HCT116 (cell line): ENCODE measurements at regions not wholly inside any gene's neighbourhood (a gene's known extent, or its start where the extent isn't known, plus 50 kb on each side); places are given as distances from the start of the nearest gene placed in this dataset.

Source experiments
- ATAC-seq: fragments of 200-7000 bp; cut with Tn5 transposase; 2 replicates; pipeline ENCODE4 v1.9.1; 2020; ENCODE audit warnings: mild to moderate bottlenecking, moderate library complexity
- BruUV-seq: library from RNA; stranded (reverse); fragments of 400-500 nt; replicated peaks from 2 replicates; lab custom pipeline; 2021; lab: Mats Ljungman, UMichigan
- CTCF ChIA-PET: fragments of 300-600 bp; sonication (Branson Sonifier 250); formaldehyde crosslinking; loops from one replicate; lab custom pipeline; 2021; ENCODE audit warnings: antibody characterized with exemption; lab: Charles Lee
- POLR2A ChIA-PET: fragments of 300-600, 350-600 bp; sonication (Branson Sonifier 250); formaldehyde crosslinking; loops from one replicate; lab custom pipeline; 2021; ENCODE audit warnings: antibody characterized with exemption; lab: Charles Lee
- RAD21 ChIA-PET, 2 experiments: fragments of 300-600 bp; sonication (Branson Sonifier 250); formaldehyde crosslinking; loops; one replicate each; lab custom pipeline; 2023; ENCODE audit warnings: low total read pairs in 2 of 2; ENCODE audit not compliant: uncharacterized antibody in 2 of 2, unreplicated experiment in 2 of 2, low non-redundant PET in 1 of 2; lab: Charles Lee
- DNase-seq: peaks from one replicate; pipeline ENCODE4 v3.0.0-alpha.2; 2010; ENCODE audit warnings: low read depth, low spot score
- H2AFZ ChIP-seq: fragments of 200-600 bp; shearing (Covaris generic), sonication (generic); 2 replicates; pipeline ENCODE4 v1.6.1; 2017; ENCODE audit warnings: low read depth, mixed run types, mixed read lengths, antibody characterized with exemption, low read length; ENCODE audit not compliant: poor library complexity, severe bottlenecking
- H3K27ac ChIP-seq: 2 replicates; pipeline ENCODE4 v1.5.1; 2012; ENCODE audit warnings: low read depth, low read length
- H3K27me3 ChIP-seq: fragments of 200-600 bp; sonication (generic); 2 replicates; pipeline ENCODE4 v1.6.1; 2016; ENCODE audit warnings: mixed run types, low read length, mixed read lengths; ENCODE audit not compliant: insufficient read depth
- H3K36me3 ChIP-seq, 2 experiments: fragments of 200-500 bp in 1 of 2; fragments of 200-600 bp in 1 of 2; sonication (Bioruptor generic) in 1 of 2; sonication (generic) in 1 of 2; 2 replicates each; pipeline versions ENCODE4 v1.5.1 to v1.6.1; 2014 to 2016; ENCODE audit warnings: low read length in 2 of 2, inconsistent platforms in 1 of 2, mixed read lengths in 1 of 2, mixed run types in 1 of 2; ENCODE audit not compliant: insufficient read depth in 2 of 2, control insufficient read depth in 1 of 2
- H3K4me1 ChIP-seq, 2 experiments: fragments of 200-600 bp in 1 of 2; sonication (generic) in 1 of 2; 2 replicates each; pipeline versions ENCODE4 v1.5.1 to v1.6.1; 2012 to 2017; ENCODE audit warnings: low read length in 2 of 2, inconsistent platforms in 1 of 2, mild to moderate bottlenecking in 1 of 2, mixed read lengths in 1 of 2, mixed run types in 1 of 2, moderate library complexity in 1 of 2; ENCODE audit not compliant: insufficient read depth in 2 of 2, control insufficient read depth in 1 of 2
- H3K4me2 ChIP-seq: fragments of 200-600 bp; sonication (generic); 2 replicates; pipeline ENCODE4 v1.6.1; 2017; ENCODE audit warnings: mixed run types, low read length, mixed read lengths
- H3K4me3 ChIP-seq, 2 experiments: fragments of 200-600 bp in 1 of 2; sonication (generic) in 1 of 2; replicated peaks in 1 of 2; 2 replicates each; pipeline ENCODE4 v1.5.1; 2011 to 2016; ENCODE audit warnings: low read length in 2 of 2, control low read depth in 1 of 2, low read depth in 1 of 2, mild to moderate bottlenecking in 1 of 2, mixed read lengths in 1 of 2, mixed run types in 1 of 2
- H3K79me2 ChIP-seq: fragments of 200-600 bp; sonication (generic); 2 replicates; pipeline ENCODE4 v1.6.1; 2017; ENCODE audit warnings: mild to moderate bottlenecking, mixed run types, low read length, moderate library complexity, mixed read lengths; ENCODE audit not compliant: insufficient read depth
- H3K9ac ChIP-seq: fragments of 200-600 bp; sonication (generic); 2 replicates; pipeline ENCODE4 v1.6.1; 2016; ENCODE audit warnings: low read length, mixed read lengths
- H3K9me2 ChIP-seq: fragments of 200-600 bp; sonication (generic), shearing (Covaris generic); 2 replicates; pipeline ENCODE4 v1.6.1; 2017; ENCODE audit warnings: mixed run types, mild to moderate bottlenecking, moderate library complexity; ENCODE audit not compliant: insufficient read depth
- H3K9me3 ChIP-seq, 2 experiments: fragments of 200-500 bp in 1 of 2; fragments of 200-600 bp in 1 of 2; sonication (Bioruptor generic) in 1 of 2; sonication (generic) in 1 of 2; 2 replicates each; pipeline ENCODE4 v1.6.1; 2014 to 2017; ENCODE audit warnings: low read length in 2 of 2, mixed read lengths in 2 of 2, inconsistent platforms in 1 of 2, low read depth in 1 of 2, mild to moderate bottlenecking in 1 of 2, mixed run types in 1 of 2, moderate library complexity in 1 of 2; ENCODE audit not compliant: control insufficient read depth in 1 of 2, insufficient read depth in 1 of 2
- H4K20me1 ChIP-seq: fragments of 200-600 bp; sonication (generic), shearing (Covaris generic); 2 replicates; pipeline ENCODE4 v1.6.1; 2017; ENCODE audit warnings: mixed run types, mild to moderate bottlenecking, moderate library complexity; ENCODE audit not compliant: insufficient read depth
- CBX3 ChIP-seq: IDR thresholded peaks from 2 replicates; pipeline ENCODE4 v1.6.1; 2012; ENCODE audit warnings: low read depth
- CEBPB ChIP-seq: IDR thresholded peaks from 2 replicates; pipeline ENCODE4 v1.6.1; 2012; ENCODE audit warnings: low read depth
- EGR1 ChIP-seq: IDR thresholded peaks from 2 replicates; pipeline ENCODE4 v1.6.1; 2012; ENCODE audit warnings: low read depth
- ELF1 ChIP-seq: IDR thresholded peaks from 2 replicates; pipeline ENCODE4 v1.6.1; 2012; ENCODE audit warnings: low read depth, borderline replicate concordance
- EZH2 ChIP-seq: fragments of 200-600 bp; sonication (generic); IDR thresholded peaks from 2 replicates; pipeline ENCODE4 v1.6.1; 2017; ENCODE audit warnings: antibody characterized with exemption, mixed run types
- EZH2phosphoT487 ChIP-seq: fragments of 200-600 bp; IDR thresholded peaks from 2 replicates; pipeline ENCODE4 v1.6.1; 2018; ENCODE audit warnings: antibody characterized with exemption, borderline replicate concordance
- FOSL1 ChIP-seq: IDR thresholded peaks from 2 replicates; pipeline ENCODE4 v1.6.1; 2012; ENCODE audit warnings: low read depth
- JUND ChIP-seq: IDR thresholded peaks from 2 replicates; pipeline ENCODE4 v1.6.1; 2012
- MAX ChIP-seq: IDR thresholded peaks from 2 replicates; pipeline ENCODE4 v1.6.1; 2012
- POLR2A ChIP-seq: IDR thresholded peaks from 2 replicates; pipeline ENCODE4 v1.7.0; 2011; ENCODE audit warnings: borderline replicate concordance; ENCODE audit not compliant: insufficient read depth, insufficient read length; ENCODE audit errors: extremely low read depth
- POLR2AphosphoS5 ChIP-seq: IDR thresholded peaks from 2 replicates; pipeline ENCODE4 v1.6.1; 2011; ENCODE audit warnings: mild to moderate bottlenecking, low read depth, low read length, moderate library complexity
- RAD21 ChIP-seq: IDR thresholded peaks from 2 replicates; pipeline ENCODE4 v1.6.1; 2012; ENCODE audit warnings: low read depth, mild to moderate bottlenecking
- SIN3A ChIP-seq: IDR thresholded peaks from 2 replicates; pipeline ENCODE4 v1.6.1; 2012; ENCODE audit warnings: low read depth
- SP1 ChIP-seq: IDR thresholded peaks from 2 replicates; pipeline ENCODE4 v1.6.1; 2012; ENCODE audit warnings: low read depth
- SRF ChIP-seq: IDR thresholded peaks from 2 replicates; pipeline ENCODE4 v1.6.1; 2012; ENCODE audit warnings: low read depth
- TCF7L2 ChIP-seq: IDR thresholded peaks from 2 replicates; pipeline ENCODE4 v1.7.0; 2011; ENCODE audit warnings: borderline replicate concordance, inconsistent platforms; ENCODE audit not compliant: insufficient read depth, insufficient read length; ENCODE audit errors: extremely low read depth
- ZBTB33 ChIP-seq: IDR thresholded peaks from 2 replicates; pipeline ENCODE4 v1.6.1; 2011; ENCODE audit warnings: mild to moderate bottlenecking, low read length, moderate library complexity; ENCODE audit not compliant: insufficient replicate concordance; ENCODE audit errors: extremely low read depth
- ZFX ChIP-seq: fragments of 450-650 bp; IDR thresholded peaks from 2 replicates; pipeline ENCODE4 v1.6.1; 2017
- ZNF274 ChIP-seq: fragments of 200-500 bp; sonication (Bioruptor generic); IDR thresholded peaks from 2 replicates; pipeline ENCODE4 v1.6.1; 2014; ENCODE audit warnings: mild to moderate bottlenecking, low read depth, low read length, inconsistent platforms
- intact Hi-C: fragments of 100-400 bp; cut with micrococcal nuclease; formaldehyde crosslinking; loops from 2 replicates; pipeline ENCODE4 v1.10.0; 2022
- TF ChIP-seq, protein P1 (sequence below), 3 experiments: fragments of 200-600 bp in 1 of 3; sonication (generic) in 1 of 3; IDR thresholded peaks in 2 of 3; conservative IDR thresholded peaks in 1 of 3; 2 replicates each; pipeline ENCODE4 v1.5.1; 2012 to 2017; ENCODE audit warnings: low read depth in 2 of 3, low read length in 2 of 3, antibody characterized with exemption in 1 of 3, borderline replicate concordance in 1 of 3, control low read depth in 1 of 3, mild to moderate bottlenecking in 1 of 3, mixed read lengths in 1 of 3, mixed run types in 1 of 3, moderate library complexity in 1 of 3; ENCODE audit not compliant: insufficient read depth in 1 of 3

GRCh38 chr16:54655121-54655590 lies 275.5 kb upstream of the IRX5 start:
- H3K9me2 ChIP-seq, result no peaks in the 10 kb centered on the region
- H3K9me3 ChIP-seq, result no peaks in the 10 kb centered on the region
- intact Hi-C loops, result no loop called here
- H3K4me3 ChIP-seq, result no peak overlapping the region
- TF ChIP-seq TCF7L2 (no peak), JUND (no peak), EGR1 (no peak), MAX (no peak), EZH2phosphoT487 (no peak), ZFX (no peak), CBX3 (no peak), EZH2 (no peak), POLR2AphosphoS5 (no peak), CEBPB (no peak), FOSL1 (no peak), SRF (no peak), POLR2A (no peak), RAD21 (no peak), ZBTB33 (no peak), SIN3A (no peak), ZNF274 (no peak), SP1 (no peak), ELF1 (no peak)
- TF ChIP-seq, protein P1, sequence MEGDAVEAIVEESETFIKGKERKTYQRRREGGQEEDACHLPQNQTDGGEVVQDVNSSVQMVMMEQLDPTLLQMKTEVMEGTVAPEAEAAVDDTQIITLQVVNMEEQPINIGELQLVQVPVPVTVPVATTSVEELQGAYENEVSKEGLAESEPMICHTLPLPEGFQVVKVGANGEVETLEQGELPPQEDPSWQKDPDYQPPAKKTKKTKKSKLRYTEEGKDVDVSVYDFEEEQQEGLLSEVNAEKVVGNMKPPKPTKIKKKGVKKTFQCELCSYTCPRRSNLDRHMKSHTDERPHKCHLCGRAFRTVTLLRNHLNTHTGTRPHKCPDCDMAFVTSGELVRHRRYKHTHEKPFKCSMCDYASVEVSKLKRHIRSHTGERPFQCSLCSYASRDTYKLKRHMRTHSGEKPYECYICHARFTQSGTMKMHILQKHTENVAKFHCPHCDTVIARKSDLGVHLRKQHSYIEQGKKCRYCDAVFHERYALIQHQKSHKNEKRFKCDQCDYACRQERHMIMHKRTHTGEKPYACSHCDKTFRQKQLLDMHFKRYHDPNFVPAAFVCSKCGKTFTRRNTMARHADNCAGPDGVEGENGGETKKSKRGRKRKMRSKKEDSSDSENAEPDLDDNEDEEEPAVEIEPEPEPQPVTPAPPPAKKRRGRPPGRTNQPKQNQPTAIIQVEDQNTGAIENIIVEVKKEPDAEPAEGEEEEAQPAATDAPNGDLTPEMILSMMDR (IDR thresholded peaks at IDR 0.05 in 2 of 3, conservative IDR thresholded peaks at IDR 0.05 in 1 of 3; ENCODE audit: borderline replicate concordance in 1 of 3, insufficient read depth in 1 of 3, low read depth in 2 of 3, low read length in 2 of 3), result no peak
- CTCF ChIA-PET, result no interaction called here
- no peak overlapping the region for H2AFZ ChIP-seq
- no peaks in the 10 kb centered on the region for H3K36me3 ChIP-seq
- no peaks in the 10 kb centered on the region for H4K20me1 ChIP-seq
- H3K4me2 ChIP-seq, result no peak overlapping the region
- 0 out of 2 replicates have a peak, but pooled peaks cover 5% of the 10 kb centered on the region for H3K27me3 ChIP-seq
- H3K79me2 ChIP-seq, result no peaks in the 10 kb centered on the region
- POLR2A ChIA-PET, result no interaction called here
- H3K4me1 ChIP-seq, result peaks cover 4 to 26% of the 10 kb centered on the region in 2 experiments
- DNase-seq (no peak), ATAC-seq (no peak)
- RAD21 ChIA-PET, result no interaction called here
- no TSS peak for BruUV-seq
- no peak overlapping the region for H3K27ac ChIP-seq
- no peak overlapping the region for H3K9ac ChIP-seq
